ENCODE measurements at regions not wholly inside any gene's neighbourhood (a gene's known extent, or its start where the extent isn't known, plus 50 kb on each side); places are given as distances from the start of the nearest gene placed in this dataset.

- Histone ChIP-seq H3K4me2 (ENCODE audit: low read depth, low read length) (no peak overlapping the region), H3K4me3 (replicated peaks in 1 of 3; ENCODE audit: insufficient read depth in 1 of 3, low read depth in 2 of 3, low read length in 3 of 3) (no peak overlapping the region), H3K36me3 (replicated peaks in 1 of 2; ENCODE audit: control insufficient read depth in 1 of 2, insufficient read depth in 2 of 2, low read length in 2 of 2) (no peaks in the 10 kb centered on the region), H3K79me2 (ENCODE audit: insufficient read depth, low read length) (no peaks in the 10 kb centered on the region), H4K20me1 (ENCODE audit: insufficient read depth, low read length) (no peaks in the 10 kb centered on the region), H3K9ac (ENCODE audit: insufficient read depth, low read depth, low read length) (no peak overlapping the region), H3K9me3 (ENCODE audit: low read length) (no peaks in the 10 kb centered on the region), H3K4me1 (ENCODE audit: insufficient read depth, low read length) (peaks cover 42% of the 10 kb centered on the region), H3K27me3 (ENCODE audit: control insufficient read depth in 1 of 2, insufficient read depth in 2 of 2, low read length in 2 of 2) (no peaks in the 10 kb centered on the region), H3K27ac (ENCODE audit: extremely low read length, insufficient read depth, low read length) (no peak overlapping the region), H2AFZ (ENCODE audit: low read length) (no peak overlapping the region)
- TF ChIP-seq HNF4A (CRISPR knock-in tag; IDR thresholded peaks at IDR 0.05) (no peak), POLR2A (IDR thresholded peaks at IDR 0.05; ENCODE audit: insufficient read depth in 1 of 2, low read depth in 2 of 2, low read length in 2 of 2) (no peak), ZNF275 (CRISPR knock-in tag; IDR thresholded peaks at IDR 0.05; ENCODE audit: borderline replicate concordance) (no peak), EP300 (IDR thresholded peaks at IDR 0.05; ENCODE audit: low read depth in 2 of 2, low read length in 2 of 2) (no peak), EP300 (CRISPR knock-in tag; IDR thresholded peaks at IDR 0.05; ENCODE audit: borderline replicate concordance) (no peak), ZNF121 (CRISPR knock-in tag; IDR thresholded peaks at IDR 0.05) (no peak), ZFP41 (CRISPR knock-in tag; IDR thresholded peaks at IDR 0.05; ENCODE audit: borderline replicate concordance) (no peak), ATF5 (CRISPR knock-in tag; IDR thresholded peaks at IDR 0.05; ENCODE audit: low read depth) (no peak), HOXA3 (CRISPR knock-in tag; IDR thresholded peaks at IDR 0.05) (no peak), ZNF576 (CRISPR knock-in tag; IDR thresholded peaks at IDR 0.05) (no peak), JUND (CRISPR knock-in tag; IDR thresholded peaks at IDR 0.05) (no peak), KMT2A (CRISPR knock-in tag; IDR thresholded peaks at IDR 0.05) (no peak), ZNF256 (CRISPR knock-in tag; conservative IDR thresholded peaks at IDR 0.05) (no peak), PHF5A (CRISPR knock-in tag; IDR thresholded peaks at IDR 0.05; ENCODE audit: low read depth, unreplicated experiment) (no peak), HES4 (CRISPR knock-in tag; IDR thresholded peaks at IDR 0.05; ENCODE audit: borderline replicate concordance) (no peak), SP140L (CRISPR knock-in tag; IDR thresholded peaks at IDR 0.05; ENCODE audit: borderline replicate concordance) (no peak), ZNF350 (CRISPR knock-in tag; IDR thresholded peaks at IDR 0.05; ENCODE audit: borderline replicate concordance, low read depth) (no peak)
- in situ Hi-C loops (cut with HindIII; ENCODE audit: extremely low pct_ligation_motif_present, low pct_unique_long_range_greater_than_20kb): no loop called here
- ChIA-PET CTCF (ENCODE audit: low intra/inter-chr PET ratio, low total read pairs) (no interaction called here), POLR2A (interaction anchor here (0.7 kb wide), 1 partner anchor 124 kb away, joined by 4 read pairs; no protein-coding TSS in a partner anchor)
- WGBS (ENCODE audit: low lambda C conversion rate): 68% methylated on average over 15 of the region's 16 CpGs
- intact Hi-C loops (cut with micrococcal nuclease; ENCODE audit: unreplicated experiment): no loop called here
- ATAC-seq (no peak), FAIRE-seq (no peak), DNase-seq (ENCODE audit: low spot score) (no peak)
- no TSS peak for BruUV-seq (replicated peaks)
These were observed 125.1 kb downstream of the MRPS6 start for GRCh38 chr21:34198231-34199120.

All from HepG2 (cell line).